ENCODE measurements at regions not wholly inside any gene's neighbourhood (a gene's known extent, or its start where the extent isn't known, plus 50 kb on each side); places are given as distances from the start of the nearest gene placed in this dataset.

DNA sequence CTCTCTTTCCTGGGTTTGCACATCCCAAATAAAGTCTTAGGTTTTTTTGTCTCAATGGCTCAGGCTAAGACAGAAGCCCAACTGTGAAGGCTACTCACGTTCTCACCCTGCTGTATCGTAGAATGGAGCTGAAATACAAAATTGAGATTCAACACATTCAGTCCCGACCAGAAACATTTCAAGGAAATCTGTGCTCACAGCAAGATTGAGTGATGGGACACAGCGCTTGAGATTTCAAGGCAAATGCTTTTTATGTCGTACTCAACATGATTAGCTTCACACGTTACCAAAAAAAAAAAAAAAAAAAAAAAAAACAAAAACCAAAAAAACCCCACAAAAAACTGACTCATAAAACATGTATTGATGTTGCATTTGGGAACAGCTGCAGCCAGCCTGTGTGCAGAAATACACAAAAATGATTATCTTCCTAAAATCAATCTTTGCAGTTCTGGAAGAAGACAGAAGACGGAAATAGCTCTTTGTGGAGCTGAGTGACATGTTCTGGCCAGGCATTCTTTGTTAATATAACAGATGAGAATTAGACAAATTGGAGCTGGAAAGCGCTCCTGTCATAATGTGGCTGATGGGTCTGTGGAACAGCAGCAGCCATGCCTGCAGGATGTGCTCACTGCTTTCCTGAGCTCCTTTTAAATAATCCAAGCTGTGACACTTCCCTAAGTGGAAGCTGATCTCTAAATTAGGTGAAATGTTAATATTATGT, 453.2 kb downstream of the LPIN1 start:
- DNase-seq (ENCODE audit: low read depth in 1 of 2, low spot score in 1 of 2) (no peak), FAIRE-seq (no peak), ATAC-seq (no peak)
- H3K9me3 ChIP-seq = no peaks in the 10 kb centered on the region
- H3K27ac ChIP-seq = no peak overlapping the region
- CTCF ChIA-PET = interaction anchor here (0.9 kb wide), 1 partner anchor 615 kb away, joined by 3 read pairs; no protein-coding TSS in a partner anchor
- 8% methylated on average over 8 of the region's 8 CpGs for WGBS (ENCODE audit: missing lambda C conversion rate)
- no peaks in the 10 kb centered on the region for H3K4me1 ChIP-seq
- TF ChIP-seq, protein P1, sequence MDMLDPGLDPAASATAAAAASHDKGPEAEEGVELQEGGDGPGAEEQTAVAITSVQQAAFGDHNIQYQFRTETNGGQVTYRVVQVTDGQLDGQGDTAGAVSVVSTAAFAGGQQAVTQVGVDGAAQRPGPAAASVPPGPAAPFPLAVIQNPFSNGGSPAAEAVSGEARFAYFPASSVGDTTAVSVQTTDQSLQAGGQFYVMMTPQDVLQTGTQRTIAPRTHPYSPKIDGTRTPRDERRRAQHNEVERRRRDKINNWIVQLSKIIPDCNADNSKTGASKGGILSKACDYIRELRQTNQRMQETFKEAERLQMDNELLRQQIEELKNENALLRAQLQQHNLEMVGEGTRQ (IDR thresholded peaks at IDR 0.05) = no peak
- TF ChIP-seq NFE2L2 (conservative IDR thresholded peaks at IDR 0.05; ENCODE audit: low read length) (no peak), NPAS2 (CRISPR knock-in tag; IDR thresholded peaks at IDR 0.05; ENCODE audit: borderline replicate concordance) (no peak), HOXB5 (CRISPR knock-in tag; IDR thresholded peaks at IDR 0.05) (no peak), RARB (CRISPR knock-in tag; IDR thresholded peaks at IDR 0.05) (no peak)
- TF ChIP-seq, protein P2, sequence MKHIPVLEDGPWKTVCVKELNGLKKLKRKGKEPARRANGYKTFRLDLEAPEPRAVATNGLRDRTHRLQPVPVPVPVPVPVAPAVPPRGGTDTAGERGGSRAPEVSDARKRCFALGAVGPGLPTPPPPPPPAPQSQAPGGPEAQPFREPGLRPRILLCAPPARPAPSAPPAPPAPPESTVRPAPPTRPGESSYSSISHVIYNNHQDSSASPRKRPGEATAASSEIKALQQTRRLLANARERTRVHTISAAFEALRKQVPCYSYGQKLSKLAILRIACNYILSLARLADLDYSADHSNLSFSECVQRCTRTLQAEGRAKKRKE (CRISPR knock-in tag; IDR thresholded peaks at IDR 0.05; ENCODE audit: low read depth) = no peak
- H3K4me3 ChIP-seq = no peak overlapping the region
- POLR2A ChIA-PET = no interaction called here
- no peak overlapping the region for H3K4me2 ChIP-seq

DNA sequence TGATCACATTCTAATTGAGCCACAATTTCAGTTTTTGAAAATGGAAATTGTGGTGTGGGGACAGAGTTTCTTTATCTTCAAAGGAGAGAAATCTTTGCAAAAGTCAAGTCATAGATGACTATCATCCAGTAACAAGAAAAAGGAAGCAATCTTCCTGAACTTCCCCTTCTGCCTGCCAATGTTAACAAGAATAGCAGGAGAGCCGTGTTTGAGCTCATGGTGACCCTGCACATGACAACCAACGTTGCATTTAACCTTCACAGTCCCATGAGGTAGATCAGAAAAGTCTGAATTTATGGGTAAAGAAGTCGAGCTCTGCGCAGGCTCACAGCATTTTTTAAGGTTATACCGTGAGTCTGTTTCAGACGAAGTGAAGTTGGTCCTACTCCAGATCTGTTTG, 454.9 kb downstream of the LPIN1 start:
- no peaks in the 10 kb centered on the region for H3K9me3 ChIP-seq
- no peak overlapping the region for H3K4me3 ChIP-seq
- no peak for ATAC-seq
- POLR2A ChIA-PET = no interaction called here
- WGBS (ENCODE audit: missing lambda C conversion rate) = 12% methylated on average over 6 of the region's 6 CpGs
- CTCF ChIA-PET = no interaction called here
- H3K27ac ChIP-seq = no peak overlapping the region
- DNase-seq (ENCODE audit: low read depth in 1 of 2, low spot score in 1 of 2) = no peak
- no peak overlapping the region for H3K4me2 ChIP-seq
- no peaks in the 10 kb centered on the region for H3K4me1 ChIP-seq
- TF ChIP-seq RAD21 (conservative IDR thresholded peaks at IDR 0.05 in 1 of 2, IDR thresholded peaks at IDR 0.05 in 1 of 2) (no peak), MYC (IDR thresholded peaks at IDR 0.05; ENCODE audit: borderline replicate concordance, low read length) (no peak), HDAC2 (IDR thresholded peaks at IDR 0.05) (no peak), TFCP2L1 (CRISPR knock-in tag; IDR thresholded peaks at IDR 0.05) (no peak), CHD4 (IDR thresholded peaks at IDR 0.05; ENCODE audit: borderline replicate concordance) (no peak), CBX8 (IDR thresholded peaks at IDR 0.05) (no peak)
- FAIRE-seq = no peak

DNA sequence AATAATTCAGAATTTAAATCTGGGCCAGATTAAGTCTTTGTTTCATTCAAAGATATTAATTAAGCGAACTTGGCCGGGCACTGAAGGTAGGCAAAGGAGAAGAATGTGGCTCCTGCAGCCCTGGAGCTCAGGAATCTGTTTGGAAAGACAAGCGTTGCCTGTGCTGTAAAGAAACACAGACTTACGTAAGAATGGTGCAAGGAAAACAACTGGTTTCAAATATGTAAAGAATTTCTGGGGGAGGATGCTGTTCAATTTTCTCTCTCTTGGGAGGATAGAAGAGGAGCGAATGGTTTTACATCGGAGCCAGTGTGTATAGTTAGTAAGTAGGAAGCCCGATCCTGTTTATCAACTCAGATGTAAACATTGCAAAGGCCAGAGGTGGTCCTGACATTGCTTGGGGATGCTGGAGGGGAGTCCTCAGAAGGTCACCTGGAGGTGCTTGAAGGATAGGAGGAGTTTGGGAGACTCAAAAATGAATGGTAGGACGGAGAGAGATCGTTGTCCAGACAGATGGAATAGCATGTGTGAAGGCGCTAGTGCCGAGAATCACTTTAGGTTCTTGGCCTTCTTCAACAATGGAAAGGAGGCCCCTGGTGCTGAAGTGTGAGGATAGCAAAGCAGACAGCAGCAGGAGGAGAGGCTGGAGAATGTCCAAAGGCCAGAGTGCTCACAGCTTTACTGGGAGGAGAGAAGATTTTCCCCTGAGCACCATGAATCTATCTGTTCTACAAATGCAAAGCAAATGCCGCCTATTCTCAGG, 456.1 kb downstream of the LPIN1 start:
- Histone ChIP-seq H3K27ac (no peak overlapping the region), H3K4me3 (no peak overlapping the region), H3K4me2 (no peak overlapping the region), H3K4me1 (no peaks in the 10 kb centered on the region), H3K9me3 (no peaks in the 10 kb centered on the region)
- ChIA-PET CTCF (no interaction called here), POLR2A (no interaction called here)
- no peak for DNase-seq (ENCODE audit: low read depth in 1 of 2, low spot score in 1 of 2)
- FAIRE-seq = no peak
- WGBS (ENCODE audit: missing lambda C conversion rate) = 26% methylated on average over 12 of the region's 12 CpGs
- ATAC-seq = no peak
- TF ChIP-seq HEYL (CRISPR knock-in tag; IDR thresholded peaks at IDR 0.05) = no peak
- no peak for TF ChIP-seq RFX5 (IDR thresholded peaks at IDR 0.05)
- TF ChIP-seq GATA3 (IDR thresholded peaks at IDR 0.05; ENCODE audit: borderline replicate concordance) = no peak
- no peak for TF ChIP-seq TFCP2L1 (CRISPR knock-in tag; IDR thresholded peaks at IDR 0.05)
- TF ChIP-seq, protein P3, sequence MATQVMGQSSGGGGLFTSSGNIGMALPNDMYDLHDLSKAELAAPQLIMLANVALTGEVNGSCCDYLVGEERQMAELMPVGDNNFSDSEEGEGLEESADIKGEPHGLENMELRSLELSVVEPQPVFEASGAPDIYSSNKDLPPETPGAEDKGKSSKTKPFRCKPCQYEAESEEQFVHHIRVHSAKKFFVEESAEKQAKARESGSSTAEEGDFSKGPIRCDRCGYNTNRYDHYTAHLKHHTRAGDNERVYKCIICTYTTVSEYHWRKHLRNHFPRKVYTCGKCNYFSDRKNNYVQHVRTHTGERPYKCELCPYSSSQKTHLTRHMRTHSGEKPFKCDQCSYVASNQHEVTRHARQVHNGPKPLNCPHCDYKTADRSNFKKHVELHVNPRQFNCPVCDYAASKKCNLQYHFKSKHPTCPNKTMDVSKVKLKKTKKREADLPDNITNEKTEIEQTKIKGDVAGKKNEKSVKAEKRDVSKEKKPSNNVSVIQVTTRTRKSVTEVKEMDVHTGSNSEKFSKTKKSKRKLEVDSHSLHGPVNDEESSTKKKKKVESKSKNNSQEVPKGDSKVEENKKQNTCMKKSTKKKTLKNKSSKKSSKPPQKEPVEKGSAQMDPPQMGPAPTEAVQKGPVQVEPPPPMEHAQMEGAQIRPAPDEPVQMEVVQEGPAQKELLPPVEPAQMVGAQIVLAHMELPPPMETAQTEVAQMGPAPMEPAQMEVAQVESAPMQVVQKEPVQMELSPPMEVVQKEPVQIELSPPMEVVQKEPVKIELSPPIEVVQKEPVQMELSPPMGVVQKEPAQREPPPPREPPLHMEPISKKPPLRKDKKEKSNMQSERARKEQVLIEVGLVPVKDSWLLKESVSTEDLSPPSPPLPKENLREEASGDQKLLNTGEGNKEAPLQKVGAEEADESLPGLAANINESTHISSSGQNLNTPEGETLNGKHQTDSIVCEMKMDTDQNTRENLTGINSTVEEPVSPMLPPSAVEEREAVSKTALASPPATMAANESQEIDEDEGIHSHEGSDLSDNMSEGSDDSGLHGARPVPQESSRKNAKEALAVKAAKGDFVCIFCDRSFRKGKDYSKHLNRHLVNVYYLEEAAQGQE (IDR thresholded peaks at IDR 0.05) = no peak
- TF ChIP-seq, protein P2 (CRISPR knock-in tag; IDR thresholded peaks at IDR 0.05; ENCODE audit: low read depth) = no peak
- TF ChIP-seq POLR2AphosphoS2 (conservative IDR thresholded peaks at IDR 0.05; ENCODE audit: low read length) = no peak
- TF ChIP-seq, protein P4, sequence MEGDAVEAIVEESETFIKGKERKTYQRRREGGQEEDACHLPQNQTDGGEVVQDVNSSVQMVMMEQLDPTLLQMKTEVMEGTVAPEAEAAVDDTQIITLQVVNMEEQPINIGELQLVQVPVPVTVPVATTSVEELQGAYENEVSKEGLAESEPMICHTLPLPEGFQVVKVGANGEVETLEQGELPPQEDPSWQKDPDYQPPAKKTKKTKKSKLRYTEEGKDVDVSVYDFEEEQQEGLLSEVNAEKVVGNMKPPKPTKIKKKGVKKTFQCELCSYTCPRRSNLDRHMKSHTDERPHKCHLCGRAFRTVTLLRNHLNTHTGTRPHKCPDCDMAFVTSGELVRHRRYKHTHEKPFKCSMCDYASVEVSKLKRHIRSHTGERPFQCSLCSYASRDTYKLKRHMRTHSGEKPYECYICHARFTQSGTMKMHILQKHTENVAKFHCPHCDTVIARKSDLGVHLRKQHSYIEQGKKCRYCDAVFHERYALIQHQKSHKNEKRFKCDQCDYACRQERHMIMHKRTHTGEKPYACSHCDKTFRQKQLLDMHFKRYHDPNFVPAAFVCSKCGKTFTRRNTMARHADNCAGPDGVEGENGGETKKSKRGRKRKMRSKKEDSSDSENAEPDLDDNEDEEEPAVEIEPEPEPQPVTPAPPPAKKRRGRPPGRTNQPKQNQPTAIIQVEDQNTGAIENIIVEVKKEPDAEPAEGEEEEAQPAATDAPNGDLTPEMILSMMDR (IDR thresholded peaks at IDR 0.05) = no peak
- no peak for TF ChIP-seq PHF8 (IDR thresholded peaks at IDR 0.05; ENCODE audit: borderline replicate concordance, low read depth)
- no peak for TF ChIP-seq ESRRA (IDR thresholded peaks at IDR 0.05; ENCODE audit: borderline replicate concordance, low read length)
- TF ChIP-seq, protein P5, sequence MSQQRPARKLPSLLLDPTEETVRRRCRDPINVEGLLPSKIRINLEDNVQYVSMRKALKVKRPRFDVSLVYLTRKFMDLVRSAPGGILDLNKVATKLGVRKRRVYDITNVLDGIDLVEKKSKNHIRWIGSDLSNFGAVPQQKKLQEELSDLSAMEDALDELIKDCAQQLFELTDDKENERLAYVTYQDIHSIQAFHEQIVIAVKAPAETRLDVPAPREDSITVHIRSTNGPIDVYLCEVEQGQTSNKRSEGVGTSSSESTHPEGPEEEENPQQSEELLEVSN (IDR thresholded peaks at IDR 0.05; ENCODE audit: borderline replicate concordance, low read depth) = no peak
- TF ChIP-seq MAZ (IDR thresholded peaks at IDR 0.05; ENCODE audit: borderline replicate concordance, low read depth, low read length) = no peak
- TF ChIP-seq RARB (CRISPR knock-in tag; IDR thresholded peaks at IDR 0.05) = no peak

Data from A549 (cell line).